NCI-H2081 treated with DMSO at 0.1 percent for 48 hours (cell line): ENCODE measurements at regions not wholly inside any gene's neighbourhood (a gene's known extent, or its start where the extent isn't known, plus 50 kb on each side); places are given as distances from the start of the nearest gene placed in this dataset.

ENCODE experiments used
- DNase-seq: peaks from one replicate; lab custom pipeline; 2025; lab: John Stamatoyannopoulos, UW

DNA sequence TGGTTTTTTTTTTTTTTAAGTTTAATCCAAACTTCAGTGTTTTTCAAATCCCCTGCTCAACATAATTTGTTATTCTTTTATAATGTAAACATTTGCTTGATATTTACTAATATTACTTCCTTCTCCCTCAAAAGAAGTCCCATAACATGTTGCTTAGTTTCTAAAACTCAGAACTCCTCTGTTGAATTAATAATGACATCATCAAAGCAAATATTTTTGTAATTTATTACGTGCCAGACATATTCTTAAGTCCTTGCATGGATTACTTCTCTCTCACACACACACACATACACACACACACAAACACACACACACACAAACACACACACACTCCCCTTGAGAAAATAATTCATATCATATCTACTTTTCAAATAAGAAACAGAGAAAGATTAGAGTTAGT is 1432.3 kb upstream of the SPRY2 start:
- no peak for DNase-seq

DNA sequence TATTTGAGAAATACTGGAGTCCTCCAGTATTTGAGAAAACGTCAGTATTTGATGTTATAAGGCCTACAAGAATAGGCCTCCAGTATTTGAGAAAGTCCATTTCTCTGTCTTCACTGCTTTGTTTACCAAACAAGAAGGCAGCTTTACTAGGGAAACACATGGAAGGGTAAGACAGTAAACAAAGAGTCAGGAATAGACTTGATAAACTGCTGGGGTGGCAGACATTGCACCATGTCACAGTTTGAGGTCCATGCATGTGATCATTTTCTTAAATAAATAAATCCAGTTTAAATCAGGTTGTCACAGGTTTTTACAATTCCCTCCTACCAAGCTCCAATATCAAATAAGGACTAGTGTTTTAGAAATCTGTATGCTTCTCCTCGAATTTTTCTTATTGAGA is 1431.0 kb upstream of the SPRY2 start:
- no peak for DNase-seq

DNA sequence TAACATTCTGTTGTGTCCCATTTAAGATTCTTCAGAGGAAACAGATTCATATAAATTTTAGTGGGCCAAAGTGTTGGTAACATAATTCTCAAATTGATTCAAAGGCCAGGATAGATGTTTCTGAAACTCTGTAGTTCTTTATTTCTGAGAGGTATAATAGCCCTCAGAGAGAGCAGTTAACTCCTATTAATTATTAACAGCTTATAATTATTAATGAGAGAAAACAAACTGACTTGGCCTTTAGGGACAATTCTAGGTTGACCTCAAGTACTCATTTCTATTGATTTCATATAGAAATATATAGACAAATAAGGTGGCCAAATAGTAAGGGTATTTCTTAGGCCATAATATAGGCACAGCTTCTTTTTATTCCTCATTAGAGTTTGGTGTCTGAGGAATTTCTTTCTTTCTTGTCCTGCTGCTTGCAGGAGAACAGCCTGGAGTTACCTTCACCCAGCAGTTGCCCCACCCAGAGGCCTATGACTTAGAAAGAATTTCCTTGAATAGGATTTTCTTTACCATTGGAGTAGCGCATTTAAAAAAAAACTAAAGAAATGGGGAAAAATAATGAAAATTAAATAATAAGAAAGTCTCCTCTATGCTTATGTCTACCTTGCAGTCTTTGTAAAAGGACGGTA is 1430.1 kb upstream of the SPRY2 start:
- DNase-seq = no peak

DNA sequence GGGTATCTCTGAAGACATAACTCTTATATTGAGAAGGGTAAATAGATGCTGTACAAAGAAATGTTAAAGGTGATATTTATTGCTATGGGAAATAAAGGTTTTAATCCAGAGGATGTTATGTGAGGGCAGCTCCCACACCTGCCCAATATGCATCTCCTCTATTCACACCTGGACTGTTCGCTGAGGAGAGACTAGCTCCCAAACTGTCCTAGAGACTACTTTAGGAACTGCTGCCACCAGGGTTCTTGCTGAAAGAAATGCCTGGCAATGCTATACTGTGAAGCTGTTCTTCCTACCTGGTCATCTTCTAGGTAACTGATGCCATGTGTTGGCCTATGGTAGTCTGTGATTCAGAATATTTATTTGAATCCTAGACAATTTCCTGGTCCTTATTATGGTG is 1421.5 kb upstream of the SPRY2 start:
- DNase-seq = no peak

DNA sequence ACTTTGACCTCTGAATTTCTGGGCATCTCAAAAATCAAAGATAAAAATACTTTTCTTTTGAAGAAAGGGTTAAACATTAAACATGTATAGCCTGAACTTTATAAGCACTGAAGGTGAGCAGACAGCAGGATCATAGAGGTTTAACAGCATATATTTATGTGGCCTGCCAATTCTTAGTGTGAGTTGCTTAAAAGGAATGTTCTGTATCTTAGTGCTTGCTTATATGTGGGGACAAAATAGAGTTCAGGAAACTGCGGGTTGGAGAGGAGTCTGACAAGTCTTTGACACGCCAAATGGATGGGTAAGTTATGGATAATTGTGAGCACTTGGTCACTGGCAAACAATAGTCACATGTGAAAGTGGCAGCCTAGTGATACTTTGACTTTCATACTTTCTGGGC is 1419.4 kb upstream of the SPRY2 start:
- no peak for DNase-seq

DNA sequence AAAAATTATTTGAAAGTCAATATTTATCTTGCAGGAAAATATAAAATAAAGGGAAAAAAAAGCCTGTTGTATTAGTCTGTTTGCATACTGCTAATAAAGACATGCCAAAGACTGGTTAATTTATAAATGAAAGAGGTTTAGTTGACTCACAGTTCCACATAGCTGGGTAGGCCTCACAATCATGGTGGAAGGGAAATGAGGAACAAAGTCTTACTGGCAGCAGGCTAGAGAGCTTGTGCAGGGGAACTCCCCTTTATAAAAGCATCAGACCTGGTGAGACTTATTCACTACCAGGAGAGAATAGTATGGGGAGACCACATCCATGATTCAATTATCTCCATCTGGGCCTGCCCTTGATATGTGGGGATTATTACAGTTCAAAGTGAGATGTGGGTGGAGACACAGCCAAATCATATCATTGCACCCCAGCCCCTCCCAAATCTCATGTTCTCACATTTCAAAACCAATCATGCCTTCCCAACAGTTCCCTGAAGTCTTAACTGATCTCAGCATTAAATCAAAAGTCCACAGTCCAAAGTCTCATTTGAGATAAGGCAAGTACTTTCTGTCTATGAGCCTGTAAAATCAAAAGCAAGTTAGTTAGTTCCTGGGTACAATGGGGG is 1416.5 kb upstream of the SPRY2 start:
- DNase-seq = no peak

DNA sequence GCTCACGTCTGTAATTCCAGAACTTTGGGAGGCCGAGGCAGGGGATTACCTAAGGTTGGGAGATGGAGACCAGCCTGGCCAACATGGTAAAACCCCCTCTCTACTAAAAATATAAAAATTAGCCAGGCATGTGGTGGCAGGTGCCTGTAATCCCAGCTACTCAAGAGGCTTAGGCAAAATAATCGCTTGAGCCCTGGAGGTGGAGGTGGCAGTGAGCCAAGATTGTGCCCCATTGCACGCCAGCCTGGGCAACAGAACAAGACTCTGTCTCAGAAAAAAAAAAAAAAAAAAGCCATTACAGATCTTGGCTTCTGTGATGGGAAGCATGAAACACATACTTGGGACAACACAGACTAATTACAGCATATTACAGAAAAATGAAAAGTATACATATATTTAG is 1404.5 kb upstream of the SPRY2 start:
- DNase-seq = no peak

DNA sequence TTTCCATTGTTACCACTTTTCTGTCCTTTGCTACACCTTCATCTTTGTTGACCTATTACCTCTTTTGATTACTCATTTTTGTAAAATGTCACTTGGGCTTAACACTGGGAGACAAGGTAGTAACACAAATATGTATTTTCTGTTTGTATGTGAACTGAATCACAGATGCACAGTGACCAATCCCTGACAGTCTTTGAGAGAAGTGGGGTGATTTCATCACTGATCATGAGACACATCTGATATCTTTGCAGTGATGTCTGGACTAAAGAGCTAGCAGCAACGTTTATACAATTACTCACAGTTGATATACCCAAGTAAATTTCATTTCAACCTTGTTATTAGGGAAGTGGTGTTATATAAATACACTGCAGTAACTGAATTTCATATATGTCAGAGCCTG is 1397.4 kb upstream of the SPRY2 start:
- no peak for DNase-seq

DNA sequence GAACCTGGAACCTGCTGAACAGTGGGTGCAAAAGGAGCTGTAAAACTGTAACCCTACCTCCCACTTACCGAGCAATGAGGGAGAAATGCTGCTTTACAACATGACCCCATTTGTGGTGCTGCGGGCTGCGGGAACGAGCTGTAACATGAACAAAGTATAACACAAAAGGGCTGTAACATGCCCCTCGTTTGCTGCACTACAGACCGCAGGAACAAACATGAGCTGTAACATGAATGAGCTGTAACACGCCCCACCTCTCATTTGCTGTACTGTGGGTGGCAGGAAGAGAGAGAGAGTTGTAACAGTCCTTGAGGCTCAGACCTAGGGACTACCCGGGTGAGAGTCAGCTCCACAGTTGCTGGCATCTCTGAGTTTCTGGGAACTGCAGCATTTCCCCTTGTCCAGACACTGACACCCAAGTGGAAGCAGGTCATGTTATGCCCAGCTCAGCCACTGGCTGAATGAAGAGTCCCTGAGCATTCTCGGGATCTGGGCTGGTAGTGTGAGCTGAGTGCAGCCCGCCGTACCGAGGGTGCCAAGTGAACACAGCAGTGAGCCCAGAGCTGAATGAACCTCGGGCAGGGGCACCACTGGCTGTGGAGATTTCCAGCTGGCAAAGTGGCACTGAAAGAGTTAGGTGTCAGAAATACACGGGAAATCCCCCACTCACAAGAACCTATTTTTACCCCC is 1385.3 kb upstream of the SPRY2 start:
- DNase-seq = no peak

DNA sequence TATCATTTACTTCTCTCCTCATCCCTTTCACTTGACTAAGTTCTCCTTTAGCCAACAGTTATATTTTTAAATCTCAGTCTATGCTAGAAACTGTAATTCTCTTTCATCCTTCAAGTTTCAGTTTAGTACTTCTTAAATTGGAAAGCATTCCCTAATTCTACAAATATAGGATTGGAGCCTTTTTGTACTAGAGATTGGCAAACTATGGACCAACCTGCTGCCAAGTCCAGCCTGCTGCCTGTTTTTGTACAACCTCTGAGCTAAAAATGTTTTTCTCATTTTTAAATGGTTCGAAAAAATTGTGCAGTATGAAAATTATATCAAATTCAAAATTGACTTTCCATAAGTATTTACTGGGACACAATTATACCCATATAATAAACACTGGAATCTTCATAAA is 1381.5 kb upstream of the SPRY2 start:
- no peak for DNase-seq

DNA sequence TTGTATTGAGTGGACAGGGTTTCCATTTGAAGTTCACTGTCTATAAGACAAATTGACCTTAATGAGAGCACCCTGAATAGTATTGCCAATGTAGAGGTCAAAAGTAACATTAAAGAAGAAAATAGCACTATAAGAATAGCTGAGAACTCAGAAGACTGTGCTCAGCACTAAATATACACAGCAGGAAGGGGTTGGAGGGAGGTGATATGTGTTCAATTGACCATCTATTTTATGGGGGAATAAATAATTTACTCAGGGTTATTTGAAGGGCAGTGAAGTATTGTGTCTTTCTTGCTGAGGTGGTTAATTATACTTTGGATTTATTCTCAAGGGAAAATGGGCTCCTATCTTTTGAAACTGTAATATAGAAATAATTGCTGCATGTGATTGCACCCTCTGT is 1380.5 kb upstream of the SPRY2 start:
- DNase-seq = no peak

DNA sequence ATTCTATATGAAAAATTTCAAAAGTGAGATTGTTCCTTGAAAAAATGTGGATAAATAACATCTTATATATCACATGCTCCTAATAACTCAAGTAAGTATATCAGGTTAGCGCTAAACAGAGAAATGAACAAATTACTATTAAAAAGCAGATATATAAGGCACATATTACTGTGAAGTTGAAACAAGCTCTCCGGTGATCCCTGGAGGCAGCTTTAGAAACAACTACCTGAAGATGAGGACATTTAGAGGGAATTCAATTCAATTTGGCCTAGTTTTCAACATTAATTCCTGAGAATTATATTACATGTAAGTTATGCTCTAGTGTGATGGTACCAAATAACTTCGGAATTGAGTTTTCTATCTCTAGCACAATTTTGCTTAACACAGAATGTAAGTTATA is 1373.6 kb upstream of the SPRY2 start:
- DNase-seq = no peak

DNA sequence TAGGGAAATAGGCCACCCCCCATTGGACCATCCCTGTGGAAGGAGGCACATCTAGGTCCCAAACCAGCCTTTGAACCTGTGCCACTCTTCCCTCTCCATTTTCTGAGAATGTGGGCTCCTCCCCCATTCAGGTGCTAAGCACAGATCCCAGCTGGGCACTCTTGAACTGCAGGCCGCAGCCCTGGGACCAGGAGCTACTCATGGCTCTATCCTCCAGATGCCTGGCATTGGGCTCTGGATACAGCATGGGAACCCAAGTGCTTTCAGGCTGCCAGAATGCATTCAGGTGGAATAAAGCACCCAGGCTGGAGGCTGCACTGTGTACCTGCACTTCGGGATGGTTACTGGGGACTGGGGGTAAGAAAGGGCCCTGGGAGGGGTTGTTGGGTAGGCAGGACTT is 1372.3 kb upstream of the SPRY2 start:
- DNase-seq = no peak

DNA sequence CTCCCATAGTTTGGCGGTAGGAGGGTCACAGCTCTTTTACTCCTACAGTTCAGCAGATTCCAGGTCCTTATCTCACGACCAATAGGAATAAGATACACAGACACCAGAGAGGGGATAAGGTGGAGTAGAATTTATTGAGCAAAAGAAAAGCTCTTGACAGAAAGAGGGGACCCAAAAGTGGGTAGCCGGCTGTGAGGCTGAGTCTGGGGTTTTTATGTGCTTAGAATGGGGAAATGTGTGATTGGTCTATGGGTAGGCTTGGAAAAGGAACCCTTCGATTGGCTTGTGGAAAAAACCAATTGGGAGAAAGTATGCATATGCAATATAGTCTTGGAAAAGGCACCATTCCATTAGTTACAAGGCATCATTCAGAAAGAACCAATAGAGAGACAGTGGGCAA is 1356.9 kb upstream of the SPRY2 start:
- no peak for DNase-seq

DNA sequence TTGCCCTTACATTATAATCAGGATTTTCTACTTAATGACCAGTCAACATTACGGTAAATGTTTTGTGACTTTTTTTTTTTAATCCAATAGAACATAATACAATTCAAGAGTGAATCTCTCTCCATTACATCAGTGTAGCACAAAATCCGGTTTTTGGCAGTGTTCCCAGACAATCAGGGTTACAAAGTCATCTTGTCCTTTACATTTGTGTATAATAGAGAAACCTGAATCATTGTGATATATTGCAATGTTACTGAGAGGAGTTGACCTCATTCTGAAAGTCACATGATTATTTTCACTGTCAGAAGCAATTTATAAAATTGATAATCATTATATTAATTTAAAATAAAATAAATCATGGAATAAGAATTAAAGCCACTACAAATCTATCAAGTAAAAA is 1346.0 kb upstream of the SPRY2 start:
- no peak for DNase-seq

DNA sequence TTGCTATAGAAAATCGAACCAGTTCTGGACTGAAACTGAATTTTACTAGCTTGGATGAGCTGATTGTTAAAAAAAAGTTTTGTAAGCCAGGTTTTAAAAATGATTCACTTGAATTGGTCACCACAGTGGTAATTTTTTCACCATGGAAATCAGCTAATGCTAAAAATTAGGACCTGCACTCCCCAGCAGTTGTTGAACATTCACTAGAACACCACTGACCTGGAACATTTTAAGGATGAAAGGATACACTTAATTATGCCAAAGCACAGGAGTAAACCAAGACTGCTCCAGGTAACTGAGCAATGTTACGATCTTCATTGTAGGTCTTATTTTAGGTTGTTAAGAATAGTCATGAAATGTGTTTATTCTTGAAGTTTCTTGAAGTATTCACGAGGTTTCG is 1342.6 kb upstream of the SPRY2 start:
- DNase-seq = no peak

DNA sequence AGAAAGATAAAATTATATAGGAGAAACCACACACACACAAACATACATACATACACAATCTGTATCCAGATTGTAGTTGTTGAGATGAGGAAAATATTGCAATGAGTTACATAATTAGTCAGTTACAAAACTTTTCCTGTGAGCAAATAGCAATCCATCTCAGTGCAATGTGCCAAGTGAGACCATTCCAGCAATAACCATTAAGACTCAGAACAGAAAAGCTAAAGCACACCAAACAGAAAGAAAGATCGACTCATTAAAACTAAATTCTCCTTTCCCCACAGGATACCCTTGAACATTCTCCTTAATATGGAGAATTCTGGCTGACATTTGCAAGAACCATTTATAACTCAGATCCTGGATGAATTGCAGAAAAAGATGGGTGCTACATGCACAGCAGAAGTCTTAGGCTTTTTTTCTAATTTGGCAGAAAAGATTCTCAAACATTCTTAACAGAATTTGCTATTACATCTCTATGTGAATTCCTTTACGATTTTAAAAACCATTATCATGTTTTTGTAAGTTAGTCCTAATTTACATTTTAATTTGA is 1341.2 kb upstream of the SPRY2 start:
- no peak for DNase-seq

DNA sequence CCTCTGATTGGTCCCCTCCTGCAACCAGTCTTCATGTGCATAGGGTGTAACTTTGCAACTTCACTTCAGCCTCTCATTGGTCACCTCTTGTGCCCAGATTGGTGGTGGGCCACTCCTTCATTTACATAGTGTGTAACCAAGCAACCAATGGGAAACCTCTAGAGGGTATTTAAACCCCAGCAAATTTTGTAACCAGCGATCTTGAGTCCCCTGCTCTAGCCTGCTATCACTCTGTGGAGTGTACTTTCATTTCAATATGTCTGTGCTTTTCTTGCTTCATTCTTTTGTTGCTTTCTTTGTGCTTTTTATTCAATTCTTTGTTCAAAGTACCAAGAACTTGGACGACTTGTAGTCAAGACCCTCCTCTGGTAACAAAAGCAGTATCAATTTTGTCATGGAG is 1336.9 kb upstream of the SPRY2 start:
- DNase-seq = no peak

DNA sequence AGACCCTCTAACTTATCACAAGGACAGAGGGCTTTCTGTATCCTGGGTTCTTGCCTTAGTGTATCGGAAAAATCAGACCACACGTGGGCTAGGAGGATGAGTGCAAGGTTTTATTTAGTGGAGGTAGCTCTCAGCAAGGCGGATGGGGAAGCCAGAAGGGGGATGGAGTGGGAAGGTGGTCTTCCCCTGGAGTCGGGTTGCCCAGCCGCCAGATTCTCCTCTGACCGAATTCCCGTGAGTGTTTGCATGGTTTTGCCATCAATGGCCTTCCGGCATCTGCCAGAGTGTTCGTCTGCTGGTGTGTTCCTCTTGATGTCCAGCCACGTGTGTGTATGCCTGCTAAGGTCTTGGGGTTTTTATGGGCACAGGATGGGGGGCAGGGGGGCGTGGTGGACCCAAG is 1335.1 kb upstream of the SPRY2 start:
- no peak for DNase-seq

DNA sequence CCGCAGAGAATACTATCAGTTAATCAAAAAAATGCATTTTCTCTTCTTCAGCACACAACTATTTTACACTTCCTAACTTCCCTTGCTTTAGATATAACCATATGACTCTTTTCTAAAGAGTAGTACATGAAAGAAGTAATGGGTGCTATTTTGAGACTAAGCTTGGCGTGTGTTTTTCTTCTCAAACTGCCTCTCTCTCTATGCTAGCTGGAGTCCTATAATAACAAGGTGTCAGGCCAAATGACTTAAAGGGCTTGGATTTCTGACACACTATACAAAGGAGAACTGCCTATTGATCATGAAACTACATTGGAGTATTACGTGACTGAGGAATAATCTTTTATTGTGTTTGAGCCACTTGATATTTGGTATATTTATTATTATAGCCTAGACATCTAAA is 1330.1 kb upstream of the SPRY2 start:
- no peak for DNase-seq

DNA sequence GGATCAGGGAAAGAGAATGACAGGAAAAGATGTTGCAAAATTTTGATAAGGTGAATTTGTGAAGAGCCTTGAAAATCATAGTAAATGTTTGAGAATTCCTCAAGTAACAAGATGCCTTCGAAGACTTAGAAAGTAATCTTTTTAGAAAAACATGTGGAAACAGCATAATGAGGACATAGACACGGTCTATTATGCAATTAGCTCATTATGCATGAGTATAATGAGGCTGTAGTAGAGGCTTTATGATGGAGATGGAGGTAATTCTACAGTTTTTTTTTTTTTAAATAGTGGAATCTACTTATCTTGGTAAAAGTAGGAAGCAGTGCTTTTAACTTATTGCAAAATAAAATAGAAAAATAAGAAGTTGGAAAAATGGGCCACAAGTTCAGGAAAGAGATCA is 1329.1 kb upstream of the SPRY2 start:
- no peak for DNase-seq

DNA sequence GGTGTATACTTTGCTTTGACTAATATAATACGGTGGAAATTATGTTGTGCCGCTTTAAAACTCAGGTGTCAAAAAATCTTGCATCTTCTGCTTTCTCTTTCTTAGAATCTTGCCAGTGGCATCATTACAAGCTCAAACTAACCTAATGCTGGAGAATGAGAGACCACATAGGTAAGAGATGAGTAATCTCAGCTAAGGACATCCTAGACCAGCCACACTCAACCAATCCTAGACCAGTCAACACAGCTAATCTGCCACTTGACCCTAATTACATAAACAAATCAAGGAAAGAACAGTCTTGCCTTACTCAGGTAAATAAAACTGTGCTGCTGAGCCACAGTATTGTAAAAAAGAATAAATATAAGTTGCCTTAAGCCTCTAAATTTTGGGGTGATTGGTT is 1323.9 kb upstream of the SPRY2 start:
- DNase-seq = no peak

DNA sequence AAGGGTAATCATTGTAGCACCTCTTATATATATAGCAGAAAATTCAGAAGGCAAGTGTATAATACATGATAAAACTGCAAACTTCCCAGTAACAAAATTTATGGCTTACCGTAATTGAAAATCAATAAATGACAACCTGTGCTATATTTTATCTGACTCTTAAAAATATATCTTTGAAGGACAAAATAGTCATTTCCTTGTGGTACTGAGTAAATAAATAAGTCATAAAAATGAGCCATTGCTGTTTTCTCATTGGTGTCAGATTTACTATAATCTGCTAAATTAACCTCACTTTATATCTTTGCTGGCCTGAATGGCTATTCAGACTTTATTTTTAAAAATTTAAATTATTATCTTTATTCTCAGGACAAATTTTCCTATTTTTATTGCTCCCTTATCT is 1319.1 kb upstream of the SPRY2 start:
- no peak for DNase-seq
